Sigmoid colon (tissue), 4 donors: ENCODE measurements at regions not wholly inside any gene's neighbourhood (a gene's known extent, or its start where the extent isn't known, plus 50 kb on each side); places are given as distances from the start of the nearest gene placed in this dataset.

Experiments
- CTCF ChIP-seq, 4 experiments: fragments of 450-650 bp in 3 of 4; fragments of 200-600 bp in 1 of 4; IDR thresholded peaks; one replicate each; pipeline ENCODE4 v1.5.1; 2016 to 2019; ENCODE audit warnings: antibody characterized with exemption in 4 of 4, mild to moderate bottlenecking in 3 of 4, moderate library complexity in 2 of 4
- EP300 ChIP-seq, 4 donors: sonication (generic); formaldehyde crosslinking; IDR thresholded peaks; one replicate each; pipeline ENCODE4 v1.6.1; 2017; ENCODE audit warnings: antibody characterized with exemption in 4 of 4
- POLR2A ChIP-seq, 2 donors: fragments of 450-650 bp; IDR thresholded peaks; one replicate each; pipeline ENCODE4 v1.6.1; 2016; ENCODE audit warnings: antibody characterized with exemption in 2 of 2, mild to moderate bottlenecking in 2 of 2, moderate library complexity in 2 of 2

GRCh38 chr1:201653883-201654282, 115.0 kb downstream of the NAV1 start:
- TF ChIP-seq CTCF (IDR thresholded peaks at IDR 0.05): no peak
- no peak for TF ChIP-seq EP300 (IDR thresholded peaks at IDR 0.05)
- no peak for TF ChIP-seq POLR2A (IDR thresholded peaks at IDR 0.05)
